Thyroid gland (tissue), 4 donors: ENCODE measurements at regions not wholly inside any gene's neighbourhood (a gene's known extent, or its start where the extent isn't known, plus 50 kb on each side); places are given as distances from the start of the nearest gene placed in this dataset.

ENCODE experiments used
- POLR2A ChIP-seq, 2 donors: fragments of 450-650 bp; IDR thresholded peaks; one replicate each; pipeline ENCODE4 v1.6.1; 2017; ENCODE audit warnings: antibody characterized with exemption in 2 of 2, mild to moderate bottlenecking in 2 of 2, moderate library complexity in 1 of 2
- TF ChIP-seq, protein P1 (sequence below), 6 experiments: fragments of 200-600 bp in 3 of 6; fragments of 450-650 bp in 3 of 6; sonication (generic) in 3 of 6; IDR thresholded peaks; one replicate each; pipeline ENCODE4 v1.5.1; 2016 to 2019; ENCODE audit warnings: antibody characterized with exemption in 6 of 6, mild to moderate bottlenecking in 2 of 6, inconsistent platforms in 1 of 6, moderate library complexity in 1 of 6

DNA sequence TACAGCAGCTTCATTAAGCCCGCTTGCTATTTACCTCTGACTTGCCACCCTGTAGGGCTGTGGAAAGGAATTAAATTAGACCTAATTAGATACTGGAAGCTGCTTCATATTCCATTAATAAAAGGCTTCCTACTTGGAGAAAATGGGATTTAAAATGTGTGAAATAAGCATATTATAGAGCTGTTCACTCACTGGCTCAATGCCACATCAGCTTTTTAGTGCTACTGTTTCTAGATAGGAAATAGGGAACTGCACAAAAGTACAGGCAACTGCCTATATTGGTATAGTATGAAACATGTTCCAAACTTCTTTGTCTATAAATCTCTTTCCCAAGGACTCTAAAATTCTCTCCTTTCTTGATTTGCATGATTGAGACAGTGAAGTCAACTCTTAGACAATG is 407.9 kb upstream of the AADAT start:
- TF ChIP-seq, protein P1, sequence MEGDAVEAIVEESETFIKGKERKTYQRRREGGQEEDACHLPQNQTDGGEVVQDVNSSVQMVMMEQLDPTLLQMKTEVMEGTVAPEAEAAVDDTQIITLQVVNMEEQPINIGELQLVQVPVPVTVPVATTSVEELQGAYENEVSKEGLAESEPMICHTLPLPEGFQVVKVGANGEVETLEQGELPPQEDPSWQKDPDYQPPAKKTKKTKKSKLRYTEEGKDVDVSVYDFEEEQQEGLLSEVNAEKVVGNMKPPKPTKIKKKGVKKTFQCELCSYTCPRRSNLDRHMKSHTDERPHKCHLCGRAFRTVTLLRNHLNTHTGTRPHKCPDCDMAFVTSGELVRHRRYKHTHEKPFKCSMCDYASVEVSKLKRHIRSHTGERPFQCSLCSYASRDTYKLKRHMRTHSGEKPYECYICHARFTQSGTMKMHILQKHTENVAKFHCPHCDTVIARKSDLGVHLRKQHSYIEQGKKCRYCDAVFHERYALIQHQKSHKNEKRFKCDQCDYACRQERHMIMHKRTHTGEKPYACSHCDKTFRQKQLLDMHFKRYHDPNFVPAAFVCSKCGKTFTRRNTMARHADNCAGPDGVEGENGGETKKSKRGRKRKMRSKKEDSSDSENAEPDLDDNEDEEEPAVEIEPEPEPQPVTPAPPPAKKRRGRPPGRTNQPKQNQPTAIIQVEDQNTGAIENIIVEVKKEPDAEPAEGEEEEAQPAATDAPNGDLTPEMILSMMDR (IDR thresholded peaks at IDR 0.05), result no peak
- no peak for TF ChIP-seq POLR2A (IDR thresholded peaks at IDR 0.05)
